ENCODE measurements at regions not wholly inside any gene's neighbourhood (a gene's known extent, or its start where the extent isn't known, plus 50 kb on each side); places are given as distances from the start of the nearest gene placed in this dataset.
"Not testable (repeated sequence)": the region's sequence is repeated elsewhere in the genome, so short reads cannot be mapped to it uniquely, and the experiment has no call there.

- TF ChIP-seq, protein P1, sequence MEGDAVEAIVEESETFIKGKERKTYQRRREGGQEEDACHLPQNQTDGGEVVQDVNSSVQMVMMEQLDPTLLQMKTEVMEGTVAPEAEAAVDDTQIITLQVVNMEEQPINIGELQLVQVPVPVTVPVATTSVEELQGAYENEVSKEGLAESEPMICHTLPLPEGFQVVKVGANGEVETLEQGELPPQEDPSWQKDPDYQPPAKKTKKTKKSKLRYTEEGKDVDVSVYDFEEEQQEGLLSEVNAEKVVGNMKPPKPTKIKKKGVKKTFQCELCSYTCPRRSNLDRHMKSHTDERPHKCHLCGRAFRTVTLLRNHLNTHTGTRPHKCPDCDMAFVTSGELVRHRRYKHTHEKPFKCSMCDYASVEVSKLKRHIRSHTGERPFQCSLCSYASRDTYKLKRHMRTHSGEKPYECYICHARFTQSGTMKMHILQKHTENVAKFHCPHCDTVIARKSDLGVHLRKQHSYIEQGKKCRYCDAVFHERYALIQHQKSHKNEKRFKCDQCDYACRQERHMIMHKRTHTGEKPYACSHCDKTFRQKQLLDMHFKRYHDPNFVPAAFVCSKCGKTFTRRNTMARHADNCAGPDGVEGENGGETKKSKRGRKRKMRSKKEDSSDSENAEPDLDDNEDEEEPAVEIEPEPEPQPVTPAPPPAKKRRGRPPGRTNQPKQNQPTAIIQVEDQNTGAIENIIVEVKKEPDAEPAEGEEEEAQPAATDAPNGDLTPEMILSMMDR (IDR thresholded peaks at IDR 0.05), result not testable (repeated sequence)
- not testable (repeated sequence) for TF ChIP-seq POLR2A (IDR thresholded peaks at IDR 0.05)
Measured at GRCh38 chr6:112919744-112920143, 572.6 kb downstream of the RFPL4B start.

All from esophagus squamous epithelium (tissue), 4 donors.